Esophagus muscularis mucosa (tissue), 4 donors: ENCODE measurements at regions not wholly inside any gene's neighbourhood (a gene's known extent, or its start where the extent isn't known, plus 50 kb on each side); places are given as distances from the start of the nearest gene placed in this dataset.

Experiments
- DNase-seq: peaks from one replicate; pipeline ENCODE4 v3.0.0-alpha.2; 2017; ENCODE audit errors: extremely low spot score
- H3K27ac ChIP-seq, 4 donors: fragments of 200-600 bp; sonication (generic); replicated peaks in 1 of 4; 1 replicate in 3 of 4; 2 replicates in 1 of 4; pipeline ENCODE4 v1.5.1; 2016 to 2019; ENCODE audit warnings: mild to moderate bottlenecking in 1 of 4
- H3K27me3 ChIP-seq, 4 donors: fragments of 200-600 bp; sonication (generic); one replicate each; pipeline versions ENCODE4 v1.5.1 to v1.6.0; 2016 to 2019
- H3K36me3 ChIP-seq, 4 donors: fragments of 200-600 bp; sonication (generic); one replicate each; pipeline ENCODE4 v1.5.1; 2016 to 2019
- H3K4me1 ChIP-seq, 4 donors: fragments of 200-600 bp; sonication (generic); one replicate each; pipeline ENCODE4 v1.5.1; 2016 to 2019
- H3K4me3 ChIP-seq, 4 donors: fragments of 200-600 bp; sonication (generic); 1 replicate in 2 of 4; 2 replicates in 2 of 4; pipeline ENCODE4 v1.5.1; 2016 to 2019; ENCODE audit warnings: mild to moderate bottlenecking in 4 of 4, moderate library complexity in 1 of 4
- H3K9me3 ChIP-seq, 4 donors: fragments of 200-600 bp; sonication (generic); 1 replicate in 3 of 4; 2 replicates in 1 of 4; pipeline ENCODE4 v1.5.1; 2016 to 2019
- EP300 ChIP-seq: sonication (generic); formaldehyde crosslinking; IDR thresholded peaks from one replicate; pipeline ENCODE4 v1.6.1; 2017; ENCODE audit warnings: antibody characterized with exemption
- POLR2A ChIP-seq: fragments of 450-650 bp; IDR thresholded peaks from one replicate; pipeline ENCODE4 v1.6.1; 2017; ENCODE audit warnings: antibody characterized with exemption, moderate library complexity, mild to moderate bottlenecking, low read depth
- POLR2AphosphoS5 ChIP-seq, 2 donors: sonication (generic); formaldehyde crosslinking; IDR thresholded peaks; one replicate each; pipeline ENCODE4 v1.6.1; 2017; ENCODE audit warnings: antibody characterized with exemption in 2 of 2
- WGBS: methylation state at CpG from one replicate; pipeline ENCODE4 v1.1.5; 2018; 5-methylcytosine and 5-hydroxymethylcytosine counted together
- intact Hi-C: fragments of 100-400 bp; cut with DNase I; formaldehyde crosslinking; loops from one replicate; pipeline ENCODE4 v1.15.1; 2023
- TF ChIP-seq, protein P1 (sequence below), 3 experiments: fragments of 200-600 bp in 2 of 3; fragments of 450-650 bp in 1 of 3; sonication (generic) in 2 of 3; IDR thresholded peaks; one replicate each; pipeline ENCODE4 v1.5.1; 2017 to 2019; ENCODE audit warnings: antibody characterized with exemption in 3 of 3, mild to moderate bottlenecking in 2 of 3, moderate library complexity in 1 of 3

DNA sequence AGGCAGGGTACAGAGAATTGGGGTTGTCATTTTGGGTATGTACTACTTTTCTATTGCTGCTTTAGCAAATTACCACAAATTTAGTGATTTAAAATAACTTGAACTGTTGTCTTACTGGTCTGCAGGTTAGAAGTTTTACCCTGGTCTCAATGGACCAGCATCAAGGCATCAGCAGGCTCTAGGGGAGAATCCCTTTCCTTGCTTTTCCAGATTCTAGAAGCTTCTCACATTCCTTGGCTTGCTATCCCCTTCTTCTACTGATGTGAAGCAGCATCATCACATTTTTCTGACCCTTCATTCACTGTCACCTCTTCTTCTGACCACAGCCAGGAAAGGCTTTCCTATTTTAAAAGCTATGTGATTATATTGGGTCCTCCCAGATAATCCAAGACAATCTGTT, 237.8 kb upstream of the RBMS1 start:
- no peak overlapping the region for H3K27ac ChIP-seq
- intact Hi-C loops = no loop called here
- no peak overlapping the region for H3K4me3 ChIP-seq
- TF ChIP-seq EP300 (no peak), POLR2AphosphoS5 (IDR thresholded peaks at IDR 0.05) (no peak), POLR2A (no peak)
- TF ChIP-seq, protein P1, sequence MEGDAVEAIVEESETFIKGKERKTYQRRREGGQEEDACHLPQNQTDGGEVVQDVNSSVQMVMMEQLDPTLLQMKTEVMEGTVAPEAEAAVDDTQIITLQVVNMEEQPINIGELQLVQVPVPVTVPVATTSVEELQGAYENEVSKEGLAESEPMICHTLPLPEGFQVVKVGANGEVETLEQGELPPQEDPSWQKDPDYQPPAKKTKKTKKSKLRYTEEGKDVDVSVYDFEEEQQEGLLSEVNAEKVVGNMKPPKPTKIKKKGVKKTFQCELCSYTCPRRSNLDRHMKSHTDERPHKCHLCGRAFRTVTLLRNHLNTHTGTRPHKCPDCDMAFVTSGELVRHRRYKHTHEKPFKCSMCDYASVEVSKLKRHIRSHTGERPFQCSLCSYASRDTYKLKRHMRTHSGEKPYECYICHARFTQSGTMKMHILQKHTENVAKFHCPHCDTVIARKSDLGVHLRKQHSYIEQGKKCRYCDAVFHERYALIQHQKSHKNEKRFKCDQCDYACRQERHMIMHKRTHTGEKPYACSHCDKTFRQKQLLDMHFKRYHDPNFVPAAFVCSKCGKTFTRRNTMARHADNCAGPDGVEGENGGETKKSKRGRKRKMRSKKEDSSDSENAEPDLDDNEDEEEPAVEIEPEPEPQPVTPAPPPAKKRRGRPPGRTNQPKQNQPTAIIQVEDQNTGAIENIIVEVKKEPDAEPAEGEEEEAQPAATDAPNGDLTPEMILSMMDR (IDR thresholded peaks at IDR 0.05) = no peak
- no peaks in the 10 kb centered on the region for H3K36me3 ChIP-seq
- H3K27me3 ChIP-seq = no peaks in the 10 kb centered on the region
- no peak for DNase-seq
- H3K4me1 ChIP-seq = no peaks in the 10 kb centered on the region
- no peaks in the 10 kb centered on the region for H3K9me3 ChIP-seq

DNA sequence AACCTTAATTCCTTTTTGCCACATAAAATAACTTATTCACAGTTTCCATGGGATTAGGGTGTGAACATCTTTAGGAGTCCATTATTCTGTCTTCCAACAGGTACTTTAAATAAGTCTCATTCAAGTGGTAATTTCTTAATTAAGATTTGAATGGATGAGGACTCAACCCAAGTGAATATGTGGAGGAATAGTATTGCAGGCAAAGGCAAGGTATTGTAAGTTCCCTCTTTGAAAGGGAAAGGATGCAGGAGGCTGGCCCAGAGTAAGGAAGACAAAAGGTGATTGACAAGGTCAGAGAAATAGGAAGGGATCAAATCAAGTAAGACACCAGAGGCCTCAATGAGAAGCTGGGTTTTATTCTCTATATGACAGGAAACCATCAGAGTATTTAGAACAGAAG, 238.2 kb upstream of the RBMS1 start:
- Histone ChIP-seq H3K27ac (no peak overlapping the region), H3K9me3 (no peaks in the 10 kb centered on the region), H3K36me3 (no peaks in the 10 kb centered on the region), H3K27me3 (no peaks in the 10 kb centered on the region), H3K4me3 (no peak overlapping the region), H3K4me1 (no peaks in the 10 kb centered on the region)
- TF ChIP-seq, protein P1 (IDR thresholded peaks at IDR 0.05) = no peak
- TF ChIP-seq POLR2AphosphoS5 (IDR thresholded peaks at IDR 0.05) = no peak
- intact Hi-C loops = no loop called here
- no peak for DNase-seq

DNA sequence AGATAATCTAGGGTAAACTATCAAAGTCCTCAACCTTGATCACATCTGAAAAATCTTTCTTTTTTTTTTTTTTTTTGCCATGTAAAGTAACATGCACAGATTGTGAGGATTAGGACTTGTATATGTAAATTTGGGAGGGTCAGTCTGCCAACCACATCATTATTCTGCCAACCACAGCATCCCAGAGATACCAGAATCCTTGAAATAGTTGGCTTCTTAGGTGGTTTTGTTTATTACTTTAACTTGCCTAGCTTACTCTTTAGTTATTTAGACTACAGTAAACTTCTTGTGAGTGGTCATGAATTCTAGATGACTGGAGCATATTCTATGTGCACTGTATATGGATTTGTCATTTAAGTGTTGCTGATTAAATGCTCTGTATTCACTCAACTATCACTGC, 242.1 kb upstream of the RBMS1 start:
- Histone ChIP-seq H3K36me3 (no peaks in the 10 kb centered on the region), H3K4me1 (no peaks in the 10 kb centered on the region), H3K4me3 (no peak overlapping the region), H3K9me3 (no peaks in the 10 kb centered on the region), H3K27ac (no peak overlapping the region), H3K27me3 (no peaks in the 10 kb centered on the region)
- DNase-seq = no peak
- no peak for TF ChIP-seq EP300
- no peak for TF ChIP-seq POLR2AphosphoS5 (IDR thresholded peaks at IDR 0.05)
- TF ChIP-seq, protein P1 (IDR thresholded peaks at IDR 0.05) = no peak
- TF ChIP-seq POLR2A = no peak
- intact Hi-C loops = no loop called here

DNA sequence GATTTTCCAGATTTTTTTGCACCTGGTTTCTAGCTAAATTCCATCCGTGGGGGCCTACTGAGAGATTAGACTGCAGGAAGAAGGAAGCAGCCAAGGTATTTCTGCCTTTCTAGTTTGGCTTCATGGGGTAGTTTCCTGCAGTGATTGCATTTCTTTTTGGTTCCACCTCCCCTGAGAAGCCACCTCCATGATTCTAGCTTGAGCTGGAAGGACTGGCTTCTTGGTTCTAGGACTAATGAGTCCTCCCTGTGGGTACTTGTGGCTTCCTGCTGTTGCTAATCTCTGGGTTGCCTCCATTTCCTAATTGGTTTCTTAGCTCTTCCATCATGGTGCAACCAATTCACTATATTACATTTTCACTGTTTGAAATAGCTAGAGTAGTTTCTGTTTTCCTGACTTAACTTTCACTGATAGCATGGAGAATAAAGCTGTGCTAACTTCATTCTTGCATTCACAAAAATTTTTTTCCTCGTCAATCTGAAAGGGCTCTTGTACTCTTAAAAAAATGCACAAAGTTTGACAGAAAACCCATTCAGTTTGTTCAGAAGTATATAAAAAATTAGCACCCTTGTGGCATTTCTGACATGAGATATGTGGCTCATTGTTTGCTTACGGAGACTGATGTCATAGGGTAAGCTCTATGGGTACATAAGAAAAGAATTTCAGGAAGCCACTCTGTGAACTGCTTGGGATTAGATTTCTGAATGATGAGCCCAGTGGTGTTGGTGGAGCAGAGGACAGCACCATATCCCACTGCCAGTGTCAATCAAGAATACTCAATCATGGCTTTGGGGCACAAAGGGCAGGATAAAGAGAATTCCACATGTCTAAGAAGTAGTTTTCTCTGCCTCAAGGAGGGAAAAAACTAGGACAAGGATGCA, 242.8 kb upstream of the RBMS1 start:
- no peak overlapping the region for H3K4me3 ChIP-seq
- H3K9me3 ChIP-seq = no peaks in the 10 kb centered on the region
- WGBS = 89% methylated on average over 3 of the region's 3 CpGs
- H3K36me3 ChIP-seq = no peaks in the 10 kb centered on the region
- no peaks in the 10 kb centered on the region for H3K4me1 ChIP-seq
- no peaks in the 10 kb centered on the region for H3K27me3 ChIP-seq
- H3K27ac ChIP-seq = no peak overlapping the region
- TF ChIP-seq POLR2AphosphoS5 (IDR thresholded peaks at IDR 0.05) = no peak
- TF ChIP-seq POLR2A = no peak
- TF ChIP-seq, protein P1 (IDR thresholded peaks at IDR 0.05) = no peak
- intact Hi-C loops = no loop called here
- no peak for DNase-seq

DNA sequence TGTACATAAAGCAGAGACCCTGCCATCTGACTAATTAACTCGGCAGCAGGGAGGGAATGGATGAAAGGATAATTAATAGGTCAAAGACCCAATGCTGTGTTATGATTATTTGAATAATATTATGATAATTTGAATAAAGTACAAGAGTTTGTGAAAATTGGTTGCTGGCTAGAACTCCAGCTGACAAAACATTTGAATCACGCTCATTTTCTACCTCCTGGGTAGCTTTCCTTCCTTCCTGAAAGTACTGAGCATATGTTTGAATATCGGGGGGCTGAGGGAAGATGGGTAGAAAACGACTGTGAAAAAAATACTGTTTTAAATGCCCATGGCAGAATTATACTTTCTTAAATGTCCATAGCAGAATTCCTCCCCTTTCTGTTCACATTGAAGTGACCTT, 243.6 kb upstream of the RBMS1 start:
- 83% methylated on average over 4 of the region's 4 CpGs for WGBS
- intact Hi-C loops = no loop called here
- Histone ChIP-seq H3K27ac (no peak overlapping the region), H3K4me1 (no peaks in the 10 kb centered on the region), H3K9me3 (no peaks in the 10 kb centered on the region), H3K36me3 (no peaks in the 10 kb centered on the region), H3K27me3 (no peaks in the 10 kb centered on the region), H3K4me3 (no peak overlapping the region)
- TF ChIP-seq, protein P1 (IDR thresholded peaks at IDR 0.05) = no peak
- no peak for TF ChIP-seq POLR2AphosphoS5 (IDR thresholded peaks at IDR 0.05)
- TF ChIP-seq POLR2A = no peak
- TF ChIP-seq EP300 = no peak
- no peak for DNase-seq
